Testis (tissue), 2 donors: ENCODE measurements at regions not wholly inside any gene's neighbourhood (a gene's known extent, or its start where the extent isn't known, plus 50 kb on each side); places are given as distances from the start of the nearest gene placed in this dataset.

Source experiments
- DNase-seq: peaks from one replicate; pipeline ENCODE4 v3.0.0-alpha.2; 2019
- H3K27ac ChIP-seq, 2 donors: fragments of 200-600 bp; sonication (generic); one replicate each; pipeline ENCODE4 v1.5.1; 2019
- H3K27me3 ChIP-seq: fragments of 200-600 bp; sonication (generic); one replicate; pipeline ENCODE4 v1.5.1; 2019
- H3K36me3 ChIP-seq: fragments of 200-600 bp; sonication (generic); one replicate; pipeline ENCODE4 v1.5.1; 2017; ENCODE audit warnings: low read depth; ENCODE audit errors: missing control alignments
- H3K4me1 ChIP-seq: fragments of 200-600 bp; sonication (generic); one replicate; pipeline ENCODE4 v1.5.1; 2019
- H3K4me3 ChIP-seq, 2 donors: fragments of 200-600 bp; sonication (generic); one replicate each; pipeline ENCODE4 v1.5.1; 2017 to 2019
- H3K9me3 ChIP-seq: fragments of 200-600 bp; sonication (generic); one replicate; pipeline ENCODE4 v1.5.1; 2017
- CTCF ChIP-seq, 3 experiments: fragments of 450-650 bp in 2 of 3; fragments of 200-600 bp in 1 of 3; sonication (generic) in 1 of 3; IDR thresholded peaks; one replicate each; pipeline ENCODE4 v1.5.1; 2016 to 2019; ENCODE audit warnings: antibody characterized with exemption in 3 of 3, mild to moderate bottlenecking in 2 of 3, moderate library complexity in 1 of 3
- POLR2A ChIP-seq: fragments of 450-650 bp; IDR thresholded peaks from one replicate; pipeline ENCODE4 v1.6.1; 2017; ENCODE audit warnings: antibody characterized with exemption, mild to moderate bottlenecking, moderate library complexity
- WGBS, 2 donors: methylation state at CpG; one replicate each; pipeline ENCODE4 v1.1.5; 2018; 5-methylcytosine and 5-hydroxymethylcytosine counted together
- intact Hi-C: fragments of 100-400 bp; cut with DNase I; formaldehyde crosslinking; loops from one replicate; pipeline ENCODE4 v1.15.1; 2023; ENCODE audit warnings: low total_unique reads

GRCh38 chr10:123579675-123580074, 86.5 kb upstream of the GPR26 start:
- H3K27ac ChIP-seq = no peak overlapping the region
- intact Hi-C loops = loop anchor here (5.0 to 10.0 kb wide), 2 partner anchors 388 to 805 kb away; no protein-coding TSS in a partner anchor
- no peak for DNase-seq
- H3K36me3 ChIP-seq = no peaks in the 10 kb centered on the region
- no peak overlapping the region for H3K4me3 ChIP-seq
- H3K27me3 ChIP-seq = no peaks in the 10 kb centered on the region
- H3K4me1 ChIP-seq = no peaks in the 10 kb centered on the region
- H3K9me3 ChIP-seq = no peaks in the 10 kb centered on the region
- WGBS, 2 donors = 60 to 62% methylated on average over 5 of the region's 5 CpGs
- TF ChIP-seq POLR2A (no peak), CTCF (IDR thresholded peaks at IDR 0.05) (no peak)

GRCh38 chr10:123580426-123580825, 85.7 kb upstream of the GPR26 start:
- no peak for DNase-seq
- no peaks in the 10 kb centered on the region for H3K4me1 ChIP-seq
- no peaks in the 10 kb centered on the region for H3K9me3 ChIP-seq
- H3K27ac ChIP-seq = no peak overlapping the region
- whole genome bisulfite sequencing, 2 donors = 50 to 59% methylated on average over 4 of the region's 4 CpGs
- H3K36me3 ChIP-seq = no peaks in the 10 kb centered on the region
- no peaks in the 10 kb centered on the region for H3K27me3 ChIP-seq
- no peak overlapping the region for H3K4me3 ChIP-seq
- TF ChIP-seq CTCF (IDR thresholded peaks at IDR 0.05) (no peak), POLR2A (no peak)
- intact Hi-C loops = loop anchor here (5.0 to 10.0 kb wide), 2 partner anchors 387 to 804 kb away; no protein-coding TSS in a partner anchor

- intact Hi-C loops = loop anchor here (5.0 to 10.0 kb wide), 2 partner anchors 386 to 803 kb away; no protein-coding TSS in a partner anchor
- TF ChIP-seq POLR2A (no peak), CTCF (IDR thresholded peaks at IDR 0.05) (no peak)
- no peak overlapping the region for H3K27ac ChIP-seq
- WGBS, 2 donors = 62 to 73% methylated on average over 7 to 9 of the region's 9 CpGs
- H3K4me3 ChIP-seq = no peak overlapping the region
- no peak for DNase-seq
- H3K27me3 ChIP-seq = no peaks in the 10 kb centered on the region
- no peaks in the 10 kb centered on the region for H3K4me1 ChIP-seq
- H3K9me3 ChIP-seq = no peaks in the 10 kb centered on the region
- H3K36me3 ChIP-seq = no peaks in the 10 kb centered on the region
Observed at GRCh38 chr10:123581656-123582055, 84.5 kb upstream of the GPR26 start.

GRCh38 chr10:123582084-123582989, 83.8 kb upstream of the GPR26 start:
- 35 to 41% methylated on average over 4 to 6 of the region's 6 CpGs for WGBS, 2 donors
- H3K27me3 ChIP-seq = no peaks in the 10 kb centered on the region
- DNase-seq = peak; percentile 87
- no peaks in the 10 kb centered on the region for H3K9me3 ChIP-seq
- peak; percentile 37 to 82 (median 68) for TF ChIP-seq CTCF (IDR thresholded peaks at IDR 0.05)
- no peak for TF ChIP-seq POLR2A
- H3K27ac ChIP-seq = no peak overlapping the region
- H3K4me1 ChIP-seq = no peaks in the 10 kb centered on the region
- H3K36me3 ChIP-seq = no peaks in the 10 kb centered on the region
- no peak overlapping the region for H3K4me3 ChIP-seq
- intact Hi-C loops = loop anchor here (5.0 to 10.0 kb wide), 2 partner anchors 385 to 802 kb away; no protein-coding TSS in a partner anchor
